NOMO-1 treated with dmso at 0.1 percent for 144 hours (cell line): ENCODE measurements at regions not wholly inside any gene's neighbourhood (a gene's known extent, or its start where the extent isn't known, plus 50 kb on each side); places are given as distances from the start of the nearest gene placed in this dataset.

Experiments
- DNase-seq: peaks from one replicate; lab custom pipeline; 2025; ENCODE audit not compliant: unreplicated experiment; lab: John Stamatoyannopoulos, UW

- DNase-seq = no peak
Measured at GRCh38 chr13:80133631-80134261, 207.2 kb downstream of the SPRY2 start.

- no peak for DNase-seq
Measured at GRCh38 chr13:80132741-80133601, 208.0 kb downstream of the SPRY2 start.

GRCh38 chr13:80131204-80131603 is 209.7 kb downstream of the SPRY2 start:
- no peak for DNase-seq

- DNase-seq = no peak
Measured at GRCh38 chr13:80126389-80127068, 214.4 kb downstream of the SPRY2 start.

DNA sequence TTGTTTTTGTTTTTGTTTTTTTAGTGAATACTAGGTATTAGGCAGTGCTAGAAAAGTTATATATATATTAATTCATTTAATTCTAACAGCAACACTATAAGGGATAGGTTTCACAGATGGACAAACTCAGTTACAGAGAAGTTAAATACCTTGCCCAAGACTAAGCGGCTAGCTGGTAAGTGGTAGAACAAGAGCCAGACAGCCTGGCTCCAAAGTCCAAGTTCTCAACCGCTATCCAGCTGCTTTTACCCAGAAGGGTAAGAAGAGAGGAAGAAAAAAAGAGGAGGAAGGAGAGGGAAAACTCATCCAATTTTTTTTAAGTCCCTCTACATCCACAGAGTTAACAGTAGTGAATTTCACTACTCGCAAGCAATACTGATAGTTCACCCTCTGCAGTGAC is 217.0 kb downstream of the SPRY2 start:
- no peak for DNase-seq

- DNase-seq = no peak
Measured at GRCh38 chr13:80121038-80121437, 219.9 kb downstream of the SPRY2 start.

DNA sequence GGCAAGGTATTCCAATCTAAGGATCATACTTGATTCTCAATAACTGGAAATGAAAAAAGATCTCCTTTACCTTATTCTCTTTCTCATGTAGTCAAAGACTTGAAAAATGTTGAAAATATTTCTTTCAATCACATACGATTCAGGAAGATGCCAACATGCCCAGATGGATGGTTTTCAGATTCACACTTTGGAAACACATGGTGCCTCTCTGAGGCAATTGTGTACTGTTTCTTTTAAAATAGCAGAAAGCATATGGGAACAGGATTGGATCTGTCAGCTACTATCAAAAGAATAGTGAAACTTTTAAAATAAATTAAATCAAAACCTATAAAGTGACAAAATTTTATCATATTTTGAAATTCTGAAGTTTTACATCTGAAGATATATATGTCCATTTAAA is 222.4 kb downstream of the SPRY2 start:
- DNase-seq = no peak

GRCh38 chr13:80118099-80118498 is 222.8 kb downstream of the SPRY2 start:
- no peak for DNase-seq

- DNase-seq = no peak
Measured at GRCh38 chr13:80117515-80117914, 223.4 kb downstream of the SPRY2 start.

GRCh38 chr13:80116107-80116506 is 224.8 kb downstream of the SPRY2 start:
- no peak for DNase-seq

- DNase-seq = no peak
Measured at GRCh38 chr13:80115616-80116015, 225.3 kb downstream of the SPRY2 start.

- DNase-seq = no peak
Measured at GRCh38 chr13:80113714-80114454, 227.0 kb downstream of the SPRY2 start.

DNA sequence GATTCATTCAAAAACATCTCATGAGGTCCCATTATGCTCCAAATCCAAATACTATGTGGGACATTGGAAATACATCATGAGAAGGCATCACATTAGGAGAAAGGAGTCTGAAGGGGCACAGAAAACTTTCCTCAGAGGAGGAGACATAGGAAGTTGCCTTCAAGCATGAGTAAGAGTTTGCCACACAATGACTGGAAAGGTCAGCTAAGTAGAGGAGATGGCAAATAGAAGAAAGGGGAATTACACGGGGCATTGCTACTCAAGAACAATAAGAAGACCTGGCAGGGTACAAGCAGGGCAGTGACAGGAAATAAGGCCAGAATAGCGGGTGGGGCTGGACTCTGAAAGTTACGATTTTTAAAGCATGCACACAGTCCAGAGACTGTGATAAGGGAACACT is 231.6 kb downstream of the SPRY2 start:
- DNase-seq = no peak

DNA sequence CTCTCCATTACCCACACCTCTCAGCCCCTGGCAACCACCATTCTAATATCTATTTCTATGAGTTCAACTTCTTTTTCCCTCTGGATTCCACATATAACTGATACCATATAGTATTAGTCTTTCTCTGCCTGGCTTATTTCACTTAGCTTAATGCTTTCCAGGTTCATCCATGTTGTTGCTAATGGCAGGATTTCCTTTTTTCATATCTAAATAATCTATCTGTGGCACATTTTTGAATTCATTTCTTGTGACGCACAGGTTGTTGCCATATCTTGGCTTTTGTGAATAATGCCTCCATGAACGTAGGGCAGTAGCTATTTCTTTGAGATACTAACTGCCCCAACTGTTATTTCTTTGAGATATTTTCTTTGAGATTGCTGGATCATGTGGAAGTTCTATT is 235.6 kb downstream of the SPRY2 start:
- DNase-seq = no peak

- no peak for DNase-seq
Measured at GRCh38 chr13:80101040-80101439, 239.9 kb downstream of the SPRY2 start.

DNA sequence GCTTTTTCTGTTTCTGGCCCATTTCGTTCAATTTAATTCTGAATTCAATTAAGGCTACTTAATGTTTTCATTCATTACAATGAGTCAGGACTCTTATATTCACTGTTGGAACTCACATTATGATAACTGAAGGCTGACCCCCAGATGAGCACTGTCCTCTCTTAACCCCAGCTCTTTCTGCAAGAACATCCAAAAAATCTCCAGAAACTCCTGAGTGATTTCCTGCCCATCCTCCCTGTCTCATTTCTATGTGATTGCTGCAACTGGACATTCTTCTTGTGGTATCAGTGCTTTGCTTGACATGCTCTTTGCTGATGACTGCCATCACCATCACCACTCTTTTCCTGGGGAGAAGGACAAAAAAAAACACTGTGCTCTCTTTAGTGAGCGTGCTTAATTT is 240.3 kb downstream of the SPRY2 start:
- no peak for DNase-seq

- no peak for DNase-seq
Measured at GRCh38 chr13:80097561-80097960, 243.4 kb downstream of the SPRY2 start.

- no peak for DNase-seq
Measured at GRCh38 chr13:80096383-80096782, 244.5 kb downstream of the SPRY2 start.

DNA sequence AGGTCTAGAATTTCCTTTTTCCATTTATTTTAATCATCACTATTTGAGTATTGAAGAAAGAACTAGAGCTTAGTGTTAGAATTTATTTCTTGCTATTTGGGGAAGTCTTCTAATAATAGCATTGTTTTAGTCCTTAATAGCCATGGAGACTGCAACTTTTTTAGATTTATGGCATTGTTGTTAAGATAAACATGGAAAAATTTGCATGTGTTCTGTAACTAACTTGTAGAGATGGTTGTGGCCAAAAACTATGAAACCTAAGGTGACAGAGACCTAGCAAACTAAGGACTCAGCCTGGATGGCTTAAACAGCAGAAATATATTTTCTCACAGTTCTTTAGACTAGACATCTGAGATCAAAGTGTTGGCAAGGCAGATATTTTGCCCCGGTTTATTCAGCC is 246.4 kb downstream of the SPRY2 start:
- DNase-seq = no peak

DNA sequence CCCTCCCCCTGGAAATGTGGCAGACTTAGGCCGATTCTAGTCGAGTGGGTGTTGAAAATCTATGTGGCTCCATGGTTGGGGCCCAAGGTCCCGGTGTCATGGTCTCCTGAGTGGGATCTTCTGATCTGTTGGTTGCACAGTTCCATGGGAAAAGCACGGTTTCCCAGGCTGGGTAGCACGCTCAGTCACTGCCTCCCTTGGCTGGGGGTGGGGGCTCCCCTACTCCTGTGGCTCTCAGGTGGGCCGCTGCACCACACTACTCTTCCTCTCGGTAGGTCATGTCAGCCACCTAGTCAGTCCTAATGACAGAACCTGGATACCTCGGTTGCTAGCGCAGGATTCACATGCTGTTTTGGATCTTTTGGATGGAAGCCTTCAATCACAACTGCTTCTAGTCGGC is 247.0 kb downstream of the SPRY2 start:
- DNase-seq = no peak

GRCh38 chr13:80086304-80086721 is 254.6 kb downstream of the SPRY2 start:
- no peak for DNase-seq
